ENCODE measurements at regions not wholly inside any gene's neighbourhood (a gene's known extent, or its start where the extent isn't known, plus 50 kb on each side); places are given as distances from the start of the nearest gene placed in this dataset.

GRCh38 chr4:176549161-176549865, 229.5 kb downstream of the SPCS3 start:
- no peak for TF ChIP-seq CTCF (IDR thresholded peaks at IDR 0.05; ENCODE audit: insufficient read depth, low read depth, low read length, missing control alignments)
- H3K4me3 ChIP-seq (ENCODE audit: low read length), result no peak overlapping the region
- peak; percentile 85 for DNase-seq (ENCODE audit: low read depth)

- TF ChIP-seq CTCF (IDR thresholded peaks at IDR 0.05; ENCODE audit: insufficient read depth, low read depth, low read length, missing control alignments), result no peak
- DNase-seq (ENCODE audit: low read depth), result no peak
- no peak overlapping the region for H3K4me3 ChIP-seq (ENCODE audit: low read length)
These were observed 234.1 kb downstream of the VEGFC start for GRCh38 chr4:176558661-176559060.

GRCh38 chr4:176561368-176561767, 231.4 kb downstream of the VEGFC start:
- DNase-seq (ENCODE audit: low read depth), result peak; percentile 13
- no peak for TF ChIP-seq CTCF (IDR thresholded peaks at IDR 0.05; ENCODE audit: insufficient read depth, low read depth, low read length, missing control alignments)
- H3K4me3 ChIP-seq (ENCODE audit: low read length), result no peak overlapping the region

GRCh38 chr4:176563591-176563990, 229.1 kb downstream of the VEGFC start:
- TF ChIP-seq CTCF (IDR thresholded peaks at IDR 0.05; ENCODE audit: insufficient read depth, low read depth, low read length, missing control alignments), result peak; percentile 27
- peak; percentile 33 for DNase-seq (ENCODE audit: low read depth)
- no peak overlapping the region for H3K4me3 ChIP-seq (ENCODE audit: low read length)

- no peak for TF ChIP-seq CTCF (IDR thresholded peaks at IDR 0.05; ENCODE audit: insufficient read depth, low read depth, low read length, missing control alignments)
- DNase-seq (ENCODE audit: low read depth), result no peak
These were observed 227.7 kb downstream of the VEGFC start for GRCh38 chr4:176565049-176565448.

GRCh38 chr4:176566769-176567168, 226.0 kb downstream of the VEGFC start:
- no peak overlapping the region for H3K4me3 ChIP-seq (ENCODE audit: low read length)
- no peak for TF ChIP-seq CTCF (IDR thresholded peaks at IDR 0.05; ENCODE audit: insufficient read depth, low read depth, low read length, missing control alignments)
- no peak for DNase-seq (ENCODE audit: low read depth)

More at GRCh38 chr4:176565049-176565448, 227.7 kb downstream of the VEGFC start:
- H3K4me3 ChIP-seq (ENCODE audit: low read length), result no peak overlapping the region

- no peak for TF ChIP-seq CTCF (IDR thresholded peaks at IDR 0.05; ENCODE audit: insufficient read depth, low read depth, low read length, missing control alignments)
- no peak overlapping the region for H3K4me3 ChIP-seq (ENCODE audit: low read length)
- DNase-seq (ENCODE audit: low read depth), result no peak
These were observed 224.5 kb downstream of the VEGFC start for GRCh38 chr4:176568238-176568637.

Data from epithelial cell of esophagus (primary cell).